HL-60 (cell line): ENCODE measurements at regions not wholly inside any gene's neighbourhood (a gene's known extent, or its start where the extent isn't known, plus 50 kb on each side); places are given as distances from the start of the nearest gene placed in this dataset.

Source experiments
- DNase-seq, 2 experiments: peaks; one replicate each; pipeline ENCODE4 v3.0.0-alpha.2; 2010 to 2020; ENCODE audit warnings: low read depth in 1 of 2, low spot score in 1 of 2
- H3K27ac ChIP-seq: fragments of 250-450 bp; sonication (Bioruptor Pico); replicated peaks from 2 replicates; pipeline ENCODE4 v1.5.1; 2020; ENCODE audit warnings: mild to moderate bottlenecking, moderate library complexity
- H3K27me3 ChIP-seq: fragments of 250-450 bp; sonication (Bioruptor Pico); 2 replicates; pipeline ENCODE4 v1.5.1; 2021; ENCODE audit warnings: mild to moderate bottlenecking, moderate library complexity; ENCODE audit not compliant: insufficient read depth, poor library complexity, severe bottlenecking
- H3K4me3 ChIP-seq: replicated peaks from 2 replicates; pipeline ENCODE4 v1.5.1; 2011; ENCODE audit warnings: mild to moderate bottlenecking, control low read depth, low read length; ENCODE audit not compliant: insufficient read depth
- CTCF ChIP-seq: IDR thresholded peaks from one replicate; pipeline ENCODE4 v1.5.1; 2011; ENCODE audit warnings: low read length, control low read depth, inconsistent platforms; ENCODE audit not compliant: insufficient read depth
- GABPA ChIP-seq: IDR thresholded peaks from 2 replicates; pipeline ENCODE4 v1.6.1; 2012; ENCODE audit warnings: low read depth
- POLR2AphosphoS5 ChIP-seq: IDR thresholded peaks from 2 replicates; pipeline ENCODE4 v1.6.1; 2012; ENCODE audit warnings: low read depth
- REST ChIP-seq: IDR thresholded peaks from 2 replicates; pipeline ENCODE4 v1.6.1; 2012; ENCODE audit warnings: low read depth; ENCODE audit not compliant: insufficient replicate concordance
- SPI1 ChIP-seq: IDR thresholded peaks from 2 replicates; pipeline ENCODE4 v1.6.1; 2012; ENCODE audit warnings: low read depth, mild to moderate bottlenecking, borderline replicate concordance

DNA sequence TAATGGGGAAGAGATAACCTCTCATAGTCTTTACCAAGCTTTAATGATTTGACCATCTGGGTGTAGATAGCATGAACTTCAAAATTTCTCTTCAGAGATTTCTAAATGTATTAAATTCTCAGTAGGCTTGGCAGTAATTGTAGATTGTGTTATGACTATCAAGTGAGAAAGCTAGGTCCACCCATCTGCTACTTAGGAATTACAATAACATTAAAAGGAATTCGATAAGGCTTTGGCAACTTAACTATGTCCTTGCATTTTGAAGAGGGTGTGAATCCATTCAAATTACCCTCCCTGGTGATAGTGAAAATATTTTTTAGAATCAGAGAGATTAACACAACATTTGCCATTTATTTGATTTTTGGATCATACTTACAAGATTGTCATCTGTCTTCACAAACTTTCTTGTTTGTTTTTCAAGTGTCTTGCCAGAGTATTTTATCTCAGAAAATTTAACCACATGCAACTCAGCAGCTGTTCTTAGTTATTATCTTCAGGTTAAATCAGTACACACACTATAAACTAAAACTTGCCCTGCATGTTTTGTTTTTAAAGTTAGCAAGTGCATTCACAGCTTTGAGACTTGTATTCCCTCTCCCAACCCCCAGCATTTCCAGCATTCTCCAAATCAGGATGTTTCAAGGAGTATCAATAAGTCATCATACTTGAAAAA, 69.6 kb upstream of the COL8A1 start:
- Histone ChIP-seq H3K27me3 (no peaks in the 10 kb centered on the region), H3K27ac (no peak overlapping the region), H3K4me3 (no peak overlapping the region)
- no peak for DNase-seq
- no peak for TF ChIP-seq POLR2AphosphoS5
- no peak for TF ChIP-seq SPI1
- no peak for TF ChIP-seq REST
- TF ChIP-seq GABPA = no peak
- TF ChIP-seq CTCF = no peak

- DNase-seq = no peak
- no peak overlapping the region for H3K4me3 ChIP-seq
- peaks cover 2% of the 10 kb centered on the region for H3K27me3 ChIP-seq
- TF ChIP-seq CTCF = no peak
- TF ChIP-seq GABPA = no peak
- no peak for TF ChIP-seq POLR2AphosphoS5
- no peak for TF ChIP-seq SPI1
- TF ChIP-seq REST = no peak
- H3K27ac ChIP-seq = no peak overlapping the region
These were observed 73.1 kb upstream of the COL8A1 start for GRCh38 chr3:99565331-99565730.

DNA sequence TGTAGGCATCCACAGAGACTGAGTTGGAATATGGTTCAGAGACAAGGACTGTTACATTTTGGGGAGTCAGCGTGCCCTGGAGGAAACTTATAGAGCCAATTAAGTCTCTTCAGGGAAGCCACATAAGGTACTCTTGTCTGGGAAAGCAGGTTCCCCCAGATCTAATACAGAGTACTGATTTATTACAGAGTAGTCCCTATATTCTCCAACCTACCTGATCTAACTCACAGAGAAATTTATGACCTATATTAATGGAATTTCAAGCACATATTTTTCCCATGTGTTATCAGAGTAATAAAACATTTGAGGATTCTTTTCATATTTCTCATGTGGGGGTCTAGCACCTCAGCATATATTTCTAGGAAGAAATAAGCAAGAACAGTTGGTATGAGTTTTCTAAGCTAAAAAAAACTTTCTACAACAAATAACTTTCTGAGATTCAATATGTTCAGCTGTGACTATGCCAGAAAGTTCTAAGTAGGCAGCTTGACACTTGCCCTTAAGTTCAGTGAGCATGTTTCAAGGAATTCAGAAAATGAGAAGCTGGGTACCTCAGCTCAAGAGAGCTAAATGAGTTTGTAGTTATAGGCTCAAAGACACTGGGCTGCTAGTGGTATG, 75.3 kb upstream of the COL8A1 start:
- no peak for TF ChIP-seq SPI1
- no peak for TF ChIP-seq CTCF
- TF ChIP-seq REST = no peak
- TF ChIP-seq POLR2AphosphoS5 = no peak
- no peak for TF ChIP-seq GABPA
- no peak overlapping the region for H3K4me3 ChIP-seq
- no peak for DNase-seq
- H3K27me3 ChIP-seq = peaks cover 2% of the 10 kb centered on the region
- no peak overlapping the region for H3K27ac ChIP-seq
